Trophoblast cell (in vitro differentiated cells and primary cell): ENCODE measurements at regions not wholly inside any gene's neighbourhood (a gene's known extent, or its start where the extent isn't known, plus 50 kb on each side); places are given as distances from the start of the nearest gene placed in this dataset.

Experiments
- DNase-seq, 2 donors: peaks; one replicate each; pipeline ENCODE4 v3.0.0-alpha.2; 2016
- H2AFZ ChIP-seq: 2 replicates; pipeline ENCODE4 v1.6.1; 2013; ENCODE audit warnings: low read length, moderate library complexity, mild to moderate bottlenecking; ENCODE audit not compliant: insufficient read depth, poor library complexity
- H2AK5ac ChIP-seq: 2 replicates; pipeline ENCODE4 v1.6.1; 2013; ENCODE audit warnings: mild to moderate bottlenecking, low read length
- H2BK120ac ChIP-seq: 2 replicates; pipeline ENCODE4 v1.6.1; 2013; ENCODE audit warnings: low read length, mild to moderate bottlenecking, moderate library complexity; ENCODE audit not compliant: insufficient read depth, poor library complexity
- H2BK12ac ChIP-seq: 2 replicates; pipeline ENCODE4 v1.6.1; 2013; ENCODE audit warnings: mild to moderate bottlenecking, low read length, moderate library complexity
- H2BK5ac ChIP-seq: 2 replicates; pipeline ENCODE4 v1.6.1; 2013; ENCODE audit warnings: low read length, low read depth, moderate library complexity, mild to moderate bottlenecking; ENCODE audit not compliant: poor library complexity
- H3K14ac ChIP-seq: 2 replicates; pipeline ENCODE4 v1.6.1; 2013; ENCODE audit warnings: mild to moderate bottlenecking, low read length
- H3K18ac ChIP-seq: 2 replicates; pipeline ENCODE4 v1.6.1; 2013; ENCODE audit warnings: mild to moderate bottlenecking, low read length
- H3K23ac ChIP-seq: 2 replicates; pipeline ENCODE4 v1.6.1; 2013; ENCODE audit warnings: low read length
- H3K27ac ChIP-seq: 2 replicates; pipeline ENCODE4 v1.5.1; 2013; ENCODE audit warnings: low read depth, mild to moderate bottlenecking, inconsistent platforms, low read length, moderate library complexity
- H3K27me3 ChIP-seq: 2 replicates; pipeline ENCODE4 v1.6.1; 2013; ENCODE audit warnings: inconsistent platforms, mild to moderate bottlenecking, low read length, moderate library complexity; ENCODE audit not compliant: insufficient read depth
- H3K36me3 ChIP-seq, 2 experiments: 1 replicate in 1 of 2; 2 replicates in 1 of 2; pipeline ENCODE4 v1.6.1; 2013; ENCODE audit warnings: low read length in 2 of 2, mild to moderate bottlenecking in 2 of 2, moderate library complexity in 1 of 2; ENCODE audit not compliant: insufficient read depth in 2 of 2, control insufficient read depth in 1 of 2
- H3K4ac ChIP-seq: 2 replicates; pipeline ENCODE4 v1.6.1; 2013; ENCODE audit warnings: low read depth, mild to moderate bottlenecking, low read length, moderate library complexity
- H3K4me1 ChIP-seq, 2 experiments: 1 replicate in 1 of 2; 2 replicates in 1 of 2; pipeline ENCODE4 v1.6.1; 2013; ENCODE audit warnings: low read length in 2 of 2, mild to moderate bottlenecking in 2 of 2, moderate library complexity in 1 of 2; ENCODE audit not compliant: insufficient read depth in 2 of 2, control insufficient read depth in 1 of 2
- H3K4me2 ChIP-seq: 2 replicates; pipeline ENCODE4 v1.6.1; 2013; ENCODE audit warnings: inconsistent platforms, mild to moderate bottlenecking, low read length, moderate library complexity
- H3K4me3 ChIP-seq: 2 replicates; pipeline ENCODE4 v1.5.1; 2013; ENCODE audit warnings: mild to moderate bottlenecking, low read depth, low read length, inconsistent platforms
- H3K79me1 ChIP-seq: one replicate; pipeline ENCODE4 v1.6.1; 2013; ENCODE audit warnings: low read length
- H3K79me2 ChIP-seq: 2 replicates; pipeline ENCODE4 v1.6.1; 2013; ENCODE audit warnings: low read length, mild to moderate bottlenecking; ENCODE audit not compliant: control insufficient read depth, insufficient read depth, poor library complexity
- H3K9ac ChIP-seq: 2 replicates; pipeline ENCODE4 v1.6.1; 2013; ENCODE audit warnings: mild to moderate bottlenecking, low read length
- H3K9me3 ChIP-seq: 2 replicates; pipeline ENCODE4 v1.6.1; 2013; ENCODE audit warnings: low read depth, mild to moderate bottlenecking, control low read depth, inconsistent platforms, low read length; ENCODE audit not compliant: insufficient read depth
- H4K12ac ChIP-seq: 2 replicates; pipeline ENCODE4 v1.6.1; 2013; ENCODE audit warnings: low read depth, mild to moderate bottlenecking, low read length, moderate library complexity
- H4K8ac ChIP-seq: 2 replicates; pipeline ENCODE4 v1.6.1; 2013; ENCODE audit warnings: low read depth, mild to moderate bottlenecking, low read length, moderate library complexity
- H4K91ac ChIP-seq: one replicate; pipeline ENCODE4 v1.6.1; 2013; ENCODE audit warnings: low read depth, mild to moderate bottlenecking, low read length, moderate library complexity
- WGBS: extraction: QIAGEN DNeasy Blood & Tissue Kit; methylation state at CpG from one replicate; pipeline ENCODE4 v1.1.7; 2013; ENCODE audit warnings: missing lambda C conversion rate; ENCODE audit not compliant: insufficient read length, insufficient coverage; ENCODE audit errors: extremely low coverage; 5-methylcytosine and 5-hydroxymethylcytosine counted together

DNA sequence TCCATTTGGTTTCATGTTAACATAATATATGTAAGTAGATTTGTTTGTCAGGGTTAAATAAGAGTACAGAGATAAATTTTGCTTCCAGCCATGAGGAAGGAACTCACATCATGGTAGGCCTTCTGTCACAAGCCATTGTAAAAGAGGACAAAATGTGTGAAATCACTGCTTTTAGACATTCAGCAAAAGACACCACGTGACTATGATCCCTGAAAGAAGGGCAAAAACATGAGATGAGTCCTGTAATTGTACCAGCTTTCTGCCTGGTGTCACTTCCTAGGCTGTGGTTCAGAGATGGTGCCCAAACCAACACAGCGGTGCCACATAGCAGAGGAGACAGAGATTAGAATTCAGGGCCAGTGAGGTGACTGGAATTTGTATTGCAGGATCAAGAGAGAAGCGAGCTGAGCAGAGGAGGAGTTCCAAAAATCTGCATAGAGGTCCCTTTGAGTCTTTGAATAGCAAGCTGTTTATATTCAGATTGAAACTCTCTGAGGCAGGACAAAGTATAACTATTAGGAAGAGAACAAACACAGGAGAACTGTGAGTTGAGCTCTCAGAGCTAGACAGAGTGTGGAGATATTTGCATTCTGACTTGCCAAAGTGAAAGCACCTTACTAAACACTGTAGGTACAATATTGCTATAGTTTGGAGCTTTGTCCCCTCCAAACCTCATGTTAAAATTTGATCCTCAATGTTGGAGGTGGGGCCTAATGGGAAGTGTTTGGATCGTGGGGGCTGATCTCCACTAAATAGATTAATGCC lies 52.6 kb upstream of the PDE7B start:
- H3K9ac ChIP-seq, result no peak overlapping the region
- no peak overlapping the region for H2AK5ac ChIP-seq
- no peak overlapping the region for H3K4ac ChIP-seq
- H3K79me1 ChIP-seq, result no peaks in the 10 kb centered on the region
- no peak overlapping the region for H2AFZ ChIP-seq
- no peak overlapping the region for H2BK12ac ChIP-seq
- DNase-seq, result no peak
- no CpG with 5 or more reads among the region's 4 CpGs for WGBS
- no peak overlapping the region for H3K4me2 ChIP-seq
- no peak overlapping the region for H3K14ac ChIP-seq
- H4K8ac ChIP-seq, result no peak overlapping the region
- H3K79me2 ChIP-seq, result no peaks in the 10 kb centered on the region
- H3K27ac ChIP-seq, result no peak overlapping the region
- H3K4me1 ChIP-seq, result no peaks in the 10 kb centered on the region
- H3K18ac ChIP-seq, result no peak overlapping the region
- H4K12ac ChIP-seq, result no peak overlapping the region
- H2BK120ac ChIP-seq, result no peak overlapping the region
- no peak overlapping the region for H3K4me3 ChIP-seq
- no peaks in the 10 kb centered on the region for H3K36me3 ChIP-seq
- no peaks in the 10 kb centered on the region for H3K9me3 ChIP-seq
- H2BK5ac ChIP-seq, result no peak overlapping the region
- H3K27me3 ChIP-seq, result no peaks in the 10 kb centered on the region
- H3K23ac ChIP-seq, result peak overlapping the region; percentile 50
- H4K91ac ChIP-seq, result no peak overlapping the region
